ENCODE measurements at regions not wholly inside any gene's neighbourhood (a gene's known extent, or its start where the extent isn't known, plus 50 kb on each side); places are given as distances from the start of the nearest gene placed in this dataset.

DNA sequence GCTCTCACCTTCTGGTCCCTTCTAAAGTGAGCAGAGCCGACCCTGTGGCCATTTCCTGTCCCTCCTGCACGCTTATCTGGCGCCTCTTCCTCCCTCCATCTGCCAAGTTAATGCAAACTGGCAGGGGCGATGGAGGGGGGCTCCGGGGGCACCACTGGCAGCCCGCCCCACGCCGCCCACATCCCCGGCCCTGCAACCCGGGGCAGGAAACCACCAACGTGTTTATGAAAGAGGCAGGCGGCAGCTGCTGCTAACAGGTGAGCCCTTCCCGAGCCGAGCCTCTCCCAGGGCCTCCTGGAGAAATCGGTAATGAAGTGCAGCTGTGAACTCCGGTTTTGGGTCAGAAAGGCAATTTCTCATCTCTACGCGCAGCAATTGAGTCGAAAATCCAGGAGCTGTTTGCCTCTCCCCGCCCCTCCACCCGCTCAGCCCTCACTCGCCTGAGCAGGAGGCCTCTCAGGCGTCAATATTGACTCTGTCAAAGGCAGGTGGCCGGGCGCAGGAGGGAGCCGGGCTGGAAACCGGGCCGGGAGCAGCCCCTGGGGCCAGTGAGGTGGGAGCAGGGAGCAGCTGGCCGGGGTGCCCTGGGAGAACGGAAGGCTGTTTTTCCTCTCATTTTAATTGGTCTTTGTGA is 164.4 kb upstream of the GSE1 start (continued):
- TF ChIP-seq, protein P1, sequence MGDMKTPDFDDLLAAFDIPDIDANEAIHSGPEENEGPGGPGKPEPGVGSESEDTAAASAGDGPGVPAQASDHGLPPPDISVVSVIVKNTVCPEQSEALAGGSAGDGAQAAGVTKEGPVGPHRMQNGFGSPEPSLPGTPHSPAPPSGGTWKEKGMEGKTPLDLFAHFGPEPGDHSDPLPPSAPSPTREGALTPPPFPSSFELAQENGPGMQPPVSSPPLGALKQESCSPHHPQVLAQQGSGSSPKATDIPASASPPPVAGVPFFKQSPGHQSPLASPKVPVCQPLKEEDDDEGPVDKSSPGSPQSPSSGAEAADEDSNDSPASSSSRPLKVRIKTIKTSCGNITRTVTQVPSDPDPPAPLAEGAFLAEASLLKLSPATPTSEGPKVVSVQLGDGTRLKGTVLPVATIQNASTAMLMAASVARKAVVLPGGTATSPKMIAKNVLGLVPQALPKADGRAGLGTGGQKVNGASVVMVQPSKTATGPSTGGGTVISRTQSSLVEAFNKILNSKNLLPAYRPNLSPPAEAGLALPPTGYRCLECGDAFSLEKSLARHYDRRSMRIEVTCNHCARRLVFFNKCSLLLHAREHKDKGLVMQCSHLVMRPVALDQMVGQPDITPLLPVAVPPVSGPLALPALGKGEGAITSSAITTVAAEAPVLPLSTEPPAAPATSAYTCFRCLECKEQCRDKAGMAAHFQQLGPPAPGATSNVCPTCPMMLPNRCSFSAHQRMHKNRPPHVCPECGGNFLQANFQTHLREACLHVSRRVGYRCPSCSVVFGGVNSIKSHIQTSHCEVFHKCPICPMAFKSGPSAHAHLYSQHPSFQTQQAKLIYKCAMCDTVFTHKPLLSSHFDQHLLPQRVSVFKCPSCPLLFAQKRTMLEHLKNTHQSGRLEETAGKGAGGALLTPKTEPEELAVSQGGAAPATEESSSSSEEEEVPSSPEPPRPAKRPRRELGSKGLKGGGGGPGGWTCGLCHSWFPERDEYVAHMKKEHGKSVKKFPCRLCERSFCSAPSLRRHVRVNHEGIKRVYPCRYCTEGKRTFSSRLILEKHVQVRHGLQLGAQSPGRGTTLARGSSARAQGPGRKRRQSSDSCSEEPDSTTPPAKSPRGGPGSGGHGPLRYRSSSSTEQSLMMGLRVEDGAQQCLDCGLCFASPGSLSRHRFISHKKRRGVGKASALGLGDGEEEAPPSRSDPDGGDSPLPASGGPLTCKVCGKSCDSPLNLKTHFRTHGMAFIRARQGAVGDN (CRISPR knock-in tag; IDR thresholded peaks at IDR 0.05): peak; percentile 99
- TF ChIP-seq ZNF556 (CRISPR knock-in tag; IDR thresholded peaks at IDR 0.05; ENCODE audit: borderline replicate concordance): 0 out of 2 replicates have a peak, but pooled peaks have one; percentile 14
- TF ChIP-seq, protein P2, sequence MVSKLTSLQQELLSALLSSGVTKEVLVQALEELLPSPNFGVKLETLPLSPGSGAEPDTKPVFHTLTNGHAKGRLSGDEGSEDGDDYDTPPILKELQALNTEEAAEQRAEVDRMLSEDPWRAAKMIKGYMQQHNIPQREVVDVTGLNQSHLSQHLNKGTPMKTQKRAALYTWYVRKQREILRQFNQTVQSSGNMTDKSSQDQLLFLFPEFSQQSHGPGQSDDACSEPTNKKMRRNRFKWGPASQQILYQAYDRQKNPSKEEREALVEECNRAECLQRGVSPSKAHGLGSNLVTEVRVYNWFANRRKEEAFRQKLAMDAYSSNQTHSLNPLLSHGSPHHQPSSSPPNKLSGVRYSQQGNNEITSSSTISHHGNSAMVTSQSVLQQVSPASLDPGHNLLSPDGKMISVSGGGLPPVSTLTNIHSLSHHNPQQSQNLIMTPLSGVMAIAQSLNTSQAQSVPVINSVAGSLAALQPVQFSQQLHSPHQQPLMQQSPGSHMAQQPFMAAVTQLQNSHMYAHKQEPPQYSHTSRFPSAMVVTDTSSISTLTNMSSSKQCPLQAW (CRISPR knock-in tag; IDR thresholded peaks at IDR 0.05): peak; percentile 98
- TF ChIP-seq ELF1 (CRISPR knock-in tag; IDR thresholded peaks at IDR 0.05): peak; percentile 59; the same call in 1 of the 2 replicates
- no peak for TF ChIP-seq SP1 (IDR thresholded peaks at IDR 0.05)
- TF ChIP-seq SP1 (CRISPR knock-in tag; IDR thresholded peaks at IDR 0.05): no peak
- no peak; the same call in 1 of the 2 replicates for TF ChIP-seq PRMT3 (CRISPR knock-in tag; IDR thresholded peaks at IDR 0.05; ENCODE audit: borderline replicate concordance, low read depth)
- TF ChIP-seq, protein P3, sequence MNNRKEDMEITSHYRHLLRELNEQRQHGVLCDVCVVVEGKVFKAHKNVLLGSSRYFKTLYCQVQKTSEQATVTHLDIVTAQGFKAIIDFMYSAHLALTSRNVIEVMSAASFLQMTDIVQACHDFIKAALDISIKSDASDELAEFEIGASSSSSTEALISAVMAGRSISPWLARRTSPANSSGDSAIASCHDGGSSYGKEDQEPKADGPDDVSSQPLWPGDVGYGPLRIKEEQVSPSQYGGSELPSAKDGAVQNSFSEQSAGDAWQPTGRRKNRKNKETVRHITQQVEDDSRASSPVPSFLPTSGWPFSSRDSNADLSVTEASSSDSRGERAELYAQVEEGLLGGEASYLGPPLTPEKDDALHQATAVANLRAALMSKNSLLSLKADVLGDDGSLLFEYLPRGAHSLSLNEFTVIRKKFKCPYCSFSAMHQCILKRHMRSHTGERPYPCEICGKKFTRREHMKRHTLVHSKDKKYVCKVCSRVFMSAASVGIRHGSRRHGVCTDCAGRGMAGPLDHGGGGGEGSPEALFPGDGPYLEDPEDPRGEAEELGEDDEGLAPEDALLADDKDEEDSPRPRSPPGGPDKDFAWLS (CRISPR knock-in tag; IDR thresholded peaks at IDR 0.05; ENCODE audit: borderline replicate concordance): no peak
- no peak for TF ChIP-seq CHD2 (IDR thresholded peaks at IDR 0.05; ENCODE audit: low read depth, low read length)
- TF ChIP-seq ZFX (CRISPR knock-in tag; IDR thresholded peaks at IDR 0.05; ENCODE audit: low read depth): peak; percentile 93
- peak; percentile 50 for TF ChIP-seq YY1 (IDR thresholded peaks at IDR 0.05; ENCODE audit: insufficient read depth, insufficient replicate concordance, low read depth, low read length)
- TF ChIP-seq, protein P4, sequence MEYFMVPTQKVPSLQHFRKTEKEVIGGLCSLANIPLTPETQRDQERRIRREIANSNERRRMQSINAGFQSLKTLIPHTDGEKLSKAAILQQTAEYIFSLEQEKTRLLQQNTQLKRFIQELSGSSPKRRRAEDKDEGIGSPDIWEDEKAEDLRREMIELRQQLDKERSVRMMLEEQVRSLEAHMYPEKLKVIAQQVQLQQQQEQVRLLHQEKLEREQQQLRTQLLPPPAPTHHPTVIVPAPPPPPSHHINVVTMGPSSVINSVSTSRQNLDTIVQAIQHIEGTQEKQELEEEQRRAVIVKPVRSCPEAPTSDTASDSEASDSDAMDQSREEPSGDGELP (IDR thresholded peaks at IDR 0.05; ENCODE audit: borderline replicate concordance, low read depth): peak; percentile 89; the same call in 1 of the 2 replicates
- TF ChIP-seq SALL1 (CRISPR knock-in tag; IDR thresholded peaks at IDR 0.05): peak; percentile 97
- TF ChIP-seq, protein P5, sequence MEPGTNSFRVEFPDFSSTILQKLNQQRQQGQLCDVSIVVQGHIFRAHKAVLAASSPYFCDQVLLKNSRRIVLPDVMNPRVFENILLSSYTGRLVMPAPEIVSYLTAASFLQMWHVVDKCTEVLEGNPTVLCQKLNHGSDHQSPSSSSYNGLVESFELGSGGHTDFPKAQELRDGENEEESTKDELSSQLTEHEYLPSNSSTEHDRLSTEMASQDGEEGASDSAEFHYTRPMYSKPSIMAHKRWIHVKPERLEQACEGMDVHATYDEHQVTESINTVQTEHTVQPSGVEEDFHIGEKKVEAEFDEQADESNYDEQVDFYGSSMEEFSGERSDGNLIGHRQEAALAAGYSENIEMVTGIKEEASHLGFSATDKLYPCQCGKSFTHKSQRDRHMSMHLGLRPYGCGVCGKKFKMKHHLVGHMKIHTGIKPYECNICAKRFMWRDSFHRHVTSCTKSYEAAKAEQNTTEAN (CRISPR knock-in tag; conservative IDR thresholded peaks at IDR 0.05): peak; percentile 91
- TF ChIP-seq ZFP1 (CRISPR knock-in tag; IDR thresholded peaks at IDR 0.05): no peak; the same call in 1 of the 2 replicates
- 0 out of 2 replicates have a peak, but pooled peaks have one; percentile 68 for TF ChIP-seq ZNF552 (CRISPR knock-in tag; IDR thresholded peaks at IDR 0.05; ENCODE audit: borderline replicate concordance)
- TF ChIP-seq KDM5B (CRISPR knock-in tag; IDR thresholded peaks at IDR 0.05; ENCODE audit: borderline replicate concordance): peak; percentile 83; the same call in 1 of the 2 replicates
- peak; percentile 83; the same call in 1 of the 2 replicates for TF ChIP-seq FOXC1 (CRISPR knock-in tag; IDR thresholded peaks at IDR 0.05; ENCODE audit: borderline replicate concordance)
- TF ChIP-seq ZNF224 (CRISPR knock-in tag; IDR thresholded peaks at IDR 0.05): 0 out of 2 replicates have a peak, but pooled peaks have one; percentile 71
